Sigmoid colon (tissue), 6 donors: ENCODE measurements at regions not wholly inside any gene's neighbourhood (a gene's known extent, or its start where the extent isn't known, plus 50 kb on each side); places are given as distances from the start of the nearest gene placed in this dataset.

Source experiments
- DNase-seq: peaks from one replicate; pipeline ENCODE4 v3.0.0-alpha.2; 2019
- H3K27ac ChIP-seq, 4 donors: fragments of 200-600 bp; sonication (generic); one replicate each; pipeline ENCODE4 v1.5.1; 2016 to 2019; ENCODE audit warnings: mild to moderate bottlenecking in 1 of 4
- H3K27me3 ChIP-seq, 3 donors: fragments of 200-600 bp; sonication (generic); one replicate each; pipeline ENCODE4 v1.5.1; 2019; ENCODE audit warnings: mild to moderate bottlenecking in 1 of 3
- H3K36me3 ChIP-seq, 4 donors: fragments of 200-600 bp; sonication (generic); one replicate each; pipeline ENCODE4 v1.5.1; 2016 to 2019
- H3K4me1 ChIP-seq, 4 donors: fragments of 200-600 bp; sonication (generic); one replicate each; pipeline ENCODE4 v1.5.1; 2017 to 2019
- H3K4me3 ChIP-seq, 4 donors: fragments of 200-600 bp; sonication (generic); one replicate each; pipeline ENCODE4 v1.5.1; 2017 to 2019; ENCODE audit warnings: mild to moderate bottlenecking in 2 of 4, moderate library complexity in 1 of 4
- H3K9me3 ChIP-seq, 4 donors: fragments of 200-600 bp in 3 of 4; sonication (generic) in 3 of 4; one replicate each; pipeline versions ENCODE4 v1.5.1 to v1.6.1; 2013 to 2019
- EP300 ChIP-seq, 4 donors: sonication (generic); formaldehyde crosslinking; IDR thresholded peaks; one replicate each; pipeline ENCODE4 v1.6.1; 2017; ENCODE audit warnings: antibody characterized with exemption in 4 of 4
- POLR2A ChIP-seq, 2 donors: fragments of 450-650 bp; IDR thresholded peaks; one replicate each; pipeline ENCODE4 v1.6.1; 2016; ENCODE audit warnings: antibody characterized with exemption in 2 of 2, mild to moderate bottlenecking in 2 of 2, moderate library complexity in 2 of 2
- POLR2AphosphoS5 ChIP-seq, 4 donors: sonication (generic); formaldehyde crosslinking; IDR thresholded peaks; one replicate each; pipeline ENCODE4 v1.6.1; 2017; ENCODE audit warnings: antibody characterized with exemption in 4 of 4
- WGBS, 2 donors: extraction: QIAGEN DNeasy Blood & Tissue Kit; methylation state at CpG; one replicate each; pipeline ENCODE4 v1.1.7; 2013; 5-methylcytosine and 5-hydroxymethylcytosine counted together
- intact Hi-C: fragments of 100-400 bp; cut with DNase I; formaldehyde crosslinking; loops from one replicate; pipeline ENCODE4 v1.15.1; 2023
- TF ChIP-seq, protein P1 (sequence below), 4 experiments: fragments of 450-650 bp in 3 of 4; fragments of 200-600 bp in 1 of 4; IDR thresholded peaks; one replicate each; pipeline ENCODE4 v1.5.1; 2016 to 2019; ENCODE audit warnings: antibody characterized with exemption in 4 of 4, mild to moderate bottlenecking in 3 of 4, moderate library complexity in 2 of 4
- donor health status: healthy with polysubstance abuse.
- donor health status: healthy.

DNA sequence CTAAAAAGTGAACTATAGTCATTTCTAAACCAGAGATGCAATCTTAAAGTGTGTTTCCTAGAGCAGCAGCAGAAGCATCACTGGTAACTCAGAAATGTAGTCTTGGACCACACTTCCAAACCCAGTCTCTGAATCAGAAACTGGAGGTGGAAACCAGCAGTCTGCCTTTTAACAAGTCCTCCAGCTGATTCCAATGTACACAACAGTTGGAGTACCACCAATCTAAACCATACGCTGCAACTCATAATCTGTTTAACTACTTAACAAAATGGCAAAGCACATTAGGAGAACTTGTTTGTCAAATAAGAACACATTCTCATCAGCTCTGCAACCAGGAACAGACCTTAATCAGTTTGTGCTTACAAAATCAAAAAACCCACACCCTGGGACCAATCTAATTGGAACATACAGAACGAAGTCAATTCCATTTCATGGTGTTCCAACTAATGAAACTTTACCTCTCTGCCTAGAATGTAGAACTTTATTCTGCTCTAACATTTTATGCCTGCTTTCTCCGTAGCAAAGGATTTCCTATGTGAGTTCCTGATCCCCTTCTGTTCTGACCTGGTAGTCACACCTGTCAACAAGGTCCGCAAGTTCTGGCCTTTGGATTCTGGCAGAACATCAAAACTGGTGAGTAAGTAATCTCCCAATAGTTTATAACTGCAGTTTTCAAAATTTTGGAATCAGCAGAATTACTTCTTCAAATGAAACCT, 390.4 kb downstream of the HTR1B start:
- H3K4me3 ChIP-seq: no peak overlapping the region
- H3K9me3 ChIP-seq: no peaks in the 10 kb centered on the region
- no peaks in the 10 kb centered on the region for H3K4me1 ChIP-seq
- 81 to 85% methylated on average over 4 of the region's 4 CpGs for WGBS, 2 donors
- TF ChIP-seq POLR2A (IDR thresholded peaks at IDR 0.05) (no peak), POLR2AphosphoS5 (IDR thresholded peaks at IDR 0.05) (no peak), EP300 (IDR thresholded peaks at IDR 0.05) (no peak)
- TF ChIP-seq, protein P1, sequence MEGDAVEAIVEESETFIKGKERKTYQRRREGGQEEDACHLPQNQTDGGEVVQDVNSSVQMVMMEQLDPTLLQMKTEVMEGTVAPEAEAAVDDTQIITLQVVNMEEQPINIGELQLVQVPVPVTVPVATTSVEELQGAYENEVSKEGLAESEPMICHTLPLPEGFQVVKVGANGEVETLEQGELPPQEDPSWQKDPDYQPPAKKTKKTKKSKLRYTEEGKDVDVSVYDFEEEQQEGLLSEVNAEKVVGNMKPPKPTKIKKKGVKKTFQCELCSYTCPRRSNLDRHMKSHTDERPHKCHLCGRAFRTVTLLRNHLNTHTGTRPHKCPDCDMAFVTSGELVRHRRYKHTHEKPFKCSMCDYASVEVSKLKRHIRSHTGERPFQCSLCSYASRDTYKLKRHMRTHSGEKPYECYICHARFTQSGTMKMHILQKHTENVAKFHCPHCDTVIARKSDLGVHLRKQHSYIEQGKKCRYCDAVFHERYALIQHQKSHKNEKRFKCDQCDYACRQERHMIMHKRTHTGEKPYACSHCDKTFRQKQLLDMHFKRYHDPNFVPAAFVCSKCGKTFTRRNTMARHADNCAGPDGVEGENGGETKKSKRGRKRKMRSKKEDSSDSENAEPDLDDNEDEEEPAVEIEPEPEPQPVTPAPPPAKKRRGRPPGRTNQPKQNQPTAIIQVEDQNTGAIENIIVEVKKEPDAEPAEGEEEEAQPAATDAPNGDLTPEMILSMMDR (IDR thresholded peaks at IDR 0.05): no peak
- H3K27ac ChIP-seq: no peak overlapping the region
- H3K36me3 ChIP-seq: no peaks in the 10 kb centered on the region
- intact Hi-C loops: no loop called here
- DNase-seq: no peak
- no peaks in the 10 kb centered on the region for H3K27me3 ChIP-seq

DNA sequence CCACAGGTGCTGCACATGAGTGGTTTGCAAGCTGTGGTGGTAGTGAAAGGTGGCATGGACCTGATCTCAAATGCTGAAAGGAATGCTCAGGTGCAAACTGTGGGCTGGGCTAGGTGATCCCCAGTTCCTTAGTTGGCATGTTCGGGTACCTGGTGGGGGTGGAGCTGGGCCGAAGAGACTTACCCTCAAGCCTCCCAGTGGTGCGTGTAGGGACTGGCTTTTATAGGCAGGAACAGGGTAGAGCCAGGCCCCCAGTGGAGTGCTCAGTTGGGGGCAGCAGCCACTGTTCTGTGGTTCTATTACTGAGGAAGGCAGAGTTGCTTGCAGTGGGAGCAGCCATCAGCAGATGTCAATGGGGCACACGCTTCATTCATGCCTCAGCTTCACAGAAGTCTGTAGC, 399.8 kb downstream of the HTR1B start:
- H3K4me1 ChIP-seq: no peaks in the 10 kb centered on the region
- WGBS, 2 donors: 89% methylated on average over 4 of the region's 4 CpGs
- TF ChIP-seq EP300 (IDR thresholded peaks at IDR 0.05) (no peak), POLR2A (IDR thresholded peaks at IDR 0.05) (no peak), POLR2AphosphoS5 (IDR thresholded peaks at IDR 0.05) (no peak)
- TF ChIP-seq, protein P1 (IDR thresholded peaks at IDR 0.05): no peak

DNA sequence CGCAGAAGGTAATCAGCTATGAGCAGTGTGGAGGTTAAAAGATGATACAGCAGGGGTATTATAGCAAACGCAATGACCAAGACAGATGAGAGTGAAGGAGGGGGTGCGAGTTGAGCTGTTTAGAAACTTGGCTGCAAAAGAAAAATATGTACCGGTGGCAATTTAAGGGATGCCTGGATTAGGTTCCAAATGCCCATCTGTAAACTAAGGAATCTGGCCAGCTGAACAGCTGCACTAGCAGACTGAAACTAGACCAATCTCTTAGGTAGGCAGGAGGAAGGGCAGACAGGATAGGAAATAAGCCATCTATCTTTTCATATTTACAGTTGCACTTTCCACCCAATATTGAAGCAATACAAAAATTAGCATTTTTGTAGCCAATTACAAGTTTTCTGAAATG, 407.6 kb downstream of the HTR1B start:
- Histone ChIP-seq H3K36me3 (no peaks in the 10 kb centered on the region), H3K27ac (no peak overlapping the region), H3K4me1 (no peaks in the 10 kb centered on the region), H3K27me3 (no peaks in the 10 kb centered on the region), H3K9me3 (no peaks in the 10 kb centered on the region), H3K4me3 (no peak overlapping the region)
- intact Hi-C loops: no loop called here
- 89 to 90% methylated on average over 4 of the region's 4 CpGs for WGBS, 2 donors
- TF ChIP-seq EP300 (IDR thresholded peaks at IDR 0.05): no peak
- TF ChIP-seq POLR2A (IDR thresholded peaks at IDR 0.05): no peak
- no peak for TF ChIP-seq POLR2AphosphoS5 (IDR thresholded peaks at IDR 0.05)
- TF ChIP-seq, protein P1 (IDR thresholded peaks at IDR 0.05): no peak
- no peak for DNase-seq

More for the DNA sequence above, 399.8 kb downstream of the HTR1B start:
- intact Hi-C loops: no loop called here
- Histone ChIP-seq H3K36me3 (no peaks in the 10 kb centered on the region), H3K4me3 (no peak overlapping the region), H3K27me3 (no peaks in the 10 kb centered on the region), H3K9me3 (no peaks in the 10 kb centered on the region), H3K27ac (no peak overlapping the region)
- no peak for DNase-seq

DNA sequence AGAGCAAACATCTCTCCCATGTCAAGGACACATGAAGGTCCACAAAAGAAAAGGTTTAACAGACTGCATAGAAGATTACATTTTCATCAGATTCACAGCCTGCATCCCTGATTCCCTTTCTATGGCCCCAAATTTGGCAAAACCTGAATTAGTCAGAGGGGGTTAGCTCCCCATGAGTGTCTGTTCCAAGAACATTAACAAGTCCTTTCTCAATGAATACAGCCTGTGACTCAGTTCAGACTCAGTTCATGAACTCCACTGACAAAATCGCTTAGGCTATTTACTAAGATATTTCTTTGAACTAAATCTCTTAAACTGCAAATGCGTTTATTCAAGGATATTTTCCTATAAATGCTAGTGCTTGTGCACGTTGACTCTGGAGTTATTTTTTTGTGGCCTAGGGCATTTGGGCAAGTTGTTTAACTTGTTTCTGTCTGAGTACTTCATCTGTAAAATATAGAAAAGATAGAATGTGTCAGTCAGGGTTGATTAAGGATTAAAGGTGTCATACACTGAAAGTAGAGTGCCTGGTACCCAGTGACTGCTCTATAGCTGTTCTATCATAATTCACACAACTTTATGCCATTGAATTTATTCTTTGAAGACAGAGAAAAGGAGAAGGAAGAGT, 422.6 kb downstream of the HTR1B start:
- TF ChIP-seq POLR2A (IDR thresholded peaks at IDR 0.05) (no peak), EP300 (IDR thresholded peaks at IDR 0.05) (no peak), POLR2AphosphoS5 (IDR thresholded peaks at IDR 0.05) (no peak)
- TF ChIP-seq, protein P1 (IDR thresholded peaks at IDR 0.05): no peak
- H3K9me3 ChIP-seq: peaks cover 0 to 16% (median 0%) of the 10 kb centered on the region in 4 donors
- intact Hi-C loops: no loop called here
- no peak for DNase-seq
- WGBS, 2 donors: 67 to 75% methylated on average over 3 of the region's 3 CpGs
- no peak overlapping the region for H3K4me3 ChIP-seq
- H3K36me3 ChIP-seq: no peaks in the 10 kb centered on the region
- H3K4me1 ChIP-seq: no peaks in the 10 kb centered on the region
- H3K27me3 ChIP-seq: no peaks in the 10 kb centered on the region
- H3K27ac ChIP-seq: no peak overlapping the region
